Endothelial cell of umbilical vein (primary cell): ENCODE measurements at regions not wholly inside any gene's neighbourhood (a gene's known extent, or its start where the extent isn't known, plus 50 kb on each side); places are given as distances from the start of the nearest gene placed in this dataset.

Source experiments
- BruUV-seq: library from RNA; stranded (reverse); fragments of 400-500 nt; replicated peaks from 2 replicates; lab custom pipeline; 2021; lab: Mats Ljungman, UMichigan
- CTCF ChIA-PET: fragments of 300-600, 350-600 bp; sonication (Branson Sonifier 250); formaldehyde crosslinking; loops from one replicate; lab custom pipeline; 2021; ENCODE audit warnings: antibody characterized with exemption, inconsistent platforms; lab: Charles Lee
- POLR2A ChIA-PET: fragments of 300-600, 350-600 bp; sonication (Branson Sonifier 250); formaldehyde crosslinking; loops from one replicate; lab custom pipeline; 2021; ENCODE audit warnings: antibody characterized with exemption, inconsistent platforms; lab: Charles Lee
- DNase-seq: peaks from one replicate; pipeline ENCODE4 v3.0.0-alpha.2; 2011; ENCODE audit warnings: low read depth, low spot score
- FAIRE-seq: peaks from 2 replicates; lab custom pipeline; 2011; peaks lifted over from hg19 to GRCh38; lab: Jason Lieb, UNC
- H2AFZ ChIP-seq: 2 replicates; pipeline ENCODE4 v1.6.0; 2012; ENCODE audit warnings: low read depth, low read length, control low read depth, inconsistent platforms
- H3K27ac ChIP-seq: 2 replicates; pipeline ENCODE4 v1.5.1; 2011; ENCODE audit warnings: low read depth, mild to moderate bottlenecking, control low read depth, low read length, moderate library complexity; ENCODE audit not compliant: insufficient read depth
- H3K27me3 ChIP-seq, 2 experiments: 2 replicates each; pipeline versions ENCODE4 v1.6.0 to v1.6.1; 2011; ENCODE audit warnings: low read length in 2 of 2, mixed read lengths in 1 of 2; ENCODE audit not compliant: control insufficient read depth in 2 of 2, insufficient read depth in 2 of 2
- H3K36me3 ChIP-seq, 2 experiments: 2 replicates in 1 of 2; 3 replicates in 1 of 2; pipeline ENCODE4 v1.5.1; 2011; ENCODE audit warnings: low read length in 2 of 2, mild to moderate bottlenecking in 1 of 2, moderate library complexity in 1 of 2; ENCODE audit not compliant: control insufficient read depth in 2 of 2, insufficient read depth in 2 of 2; ENCODE audit errors: extremely low read depth in 1 of 2
- H3K4me1 ChIP-seq: 3 replicates; pipeline ENCODE4 v1.5.1; 2011; ENCODE audit warnings: mild to moderate bottlenecking, low read length; ENCODE audit not compliant: control insufficient read depth, insufficient read depth; ENCODE audit errors: extremely low read depth
- H3K4me2 ChIP-seq: 2 replicates; pipeline ENCODE4 v1.6.1; 2011; ENCODE audit warnings: low read length, control low read depth, mixed read lengths; ENCODE audit not compliant: insufficient read depth
- H3K4me3 ChIP-seq, 3 experiments: fragments of 200-600 bp in 1 of 3; sonication (generic), shearing (Covaris generic) in 1 of 3; replicated peaks in 1 of 3; 2 replicates each; pipeline ENCODE4 v1.5.1; 2011 to 2016; ENCODE audit warnings: control low read depth in 3 of 3, low read length in 3 of 3, mild to moderate bottlenecking in 2 of 3, inconsistent platforms in 1 of 3, low read depth in 1 of 3, moderate library complexity in 1 of 3; ENCODE audit not compliant: insufficient read depth in 1 of 3
- H3K79me2 ChIP-seq: 2 replicates; pipeline ENCODE4 v1.6.0; 2012; ENCODE audit warnings: low read length, inconsistent platforms; ENCODE audit not compliant: control insufficient read depth, insufficient read depth
- H3K9ac ChIP-seq: replicated peaks from 2 replicates; pipeline ENCODE3; 2011; ENCODE audit warnings: low read length, control low read depth; ENCODE audit not compliant: insufficient read depth; ENCODE audit errors: extremely low read depth
- H3K9me1 ChIP-seq: replicated peaks from 3 replicates; pipeline ENCODE4 v1.6.0; 2011; ENCODE audit warnings: mild to moderate bottlenecking, low read length; ENCODE audit not compliant: control insufficient read depth, insufficient read depth; ENCODE audit errors: extremely low read depth
- H3K9me3 ChIP-seq: replicated peaks from 2 replicates; pipeline ENCODE4 v1.5.1; 2012; ENCODE audit warnings: low read length, inconsistent platforms; ENCODE audit not compliant: control insufficient read depth, insufficient read depth
- H4K20me1 ChIP-seq: replicated peaks from 2 replicates; pipeline ENCODE3; 2011; ENCODE audit warnings: mild to moderate bottlenecking, low read length; ENCODE audit not compliant: control insufficient read depth, insufficient read depth; ENCODE audit errors: extremely low read depth
- EZH2 ChIP-seq: IDR thresholded peaks from 2 replicates; pipeline ENCODE4 v1.6.1; 2012; ENCODE audit warnings: borderline replicate concordance, low read depth, mild to moderate bottlenecking, moderate library complexity, low read length, inconsistent platforms; ENCODE audit not compliant: severe bottlenecking
- FOS ChIP-seq: IDR thresholded peaks from 2 replicates; pipeline ENCODE4 v1.6.1; 2011; ENCODE audit warnings: mild to moderate bottlenecking, low read length, moderate library complexity, borderline replicate concordance; ENCODE audit not compliant: insufficient read depth
- GATA2 ChIP-seq: IDR thresholded peaks from 2 replicates; pipeline ENCODE4 v1.7.0; 2011; ENCODE audit warnings: low read depth, mild to moderate bottlenecking, moderate library complexity, mixed read lengths, low read length; ENCODE audit not compliant: insufficient read length, insufficient read depth
- JUN ChIP-seq: IDR thresholded peaks from 2 replicates; pipeline ENCODE4 v1.6.1; 2011; ENCODE audit warnings: borderline replicate concordance, low read depth; ENCODE audit not compliant: insufficient read length, insufficient read depth
- MYC ChIP-seq: IDR thresholded peaks from one replicate; pipeline ENCODE4 v1.6.1; 2011; ENCODE audit warnings: mild to moderate bottlenecking, low read depth, low read length
- POLR2A ChIP-seq: IDR thresholded peaks from 2 replicates; pipeline ENCODE4 v1.6.1; 2012; ENCODE audit warnings: low read depth, mild to moderate bottlenecking, control low read depth, low read length
- POLR2AphosphoS5 ChIP-seq: IDR thresholded peaks from 2 replicates; pipeline ENCODE4 v1.6.1; 2012; ENCODE audit warnings: low read depth, mild to moderate bottlenecking, control low read depth, low read length, moderate library complexity; ENCODE audit not compliant: insufficient read depth
- dilution Hi-C: fragments of 300-500 bp; cut with MboI; formaldehyde crosslinking; loops from one replicate; pipeline ENCODE4 v1.15.0; 2019; ENCODE audit warnings: low sequenced_read_pairs; ENCODE audit not compliant: extremely low pct_ligation_motif_present
- intact Hi-C: fragments of 100-400 bp; cut with micrococcal nuclease; formaldehyde crosslinking; loops from one replicate; pipeline ENCODE4 v1.10.0; 2022
- TF ChIP-seq, protein P1 (sequence below), 2 donors: IDR thresholded peaks; 1 replicate in 1 of 2; 2 replicates in 1 of 2; pipeline ENCODE4 v1.5.1; 2011; ENCODE audit warnings: low read length in 2 of 2, mild to moderate bottlenecking in 2 of 2, moderate library complexity in 2 of 2, control low read depth in 1 of 2, inconsistent platforms in 1 of 2, low read depth in 1 of 2; ENCODE audit not compliant: insufficient read depth in 1 of 2; ENCODE audit errors: extremely low read depth in 1 of 2
- TF ChIP-seq, protein P2 (sequence below): IDR thresholded peaks from 2 replicates; pipeline ENCODE4 v1.6.1; 2011; ENCODE audit not compliant: insufficient read depth, insufficient read length

DNA sequence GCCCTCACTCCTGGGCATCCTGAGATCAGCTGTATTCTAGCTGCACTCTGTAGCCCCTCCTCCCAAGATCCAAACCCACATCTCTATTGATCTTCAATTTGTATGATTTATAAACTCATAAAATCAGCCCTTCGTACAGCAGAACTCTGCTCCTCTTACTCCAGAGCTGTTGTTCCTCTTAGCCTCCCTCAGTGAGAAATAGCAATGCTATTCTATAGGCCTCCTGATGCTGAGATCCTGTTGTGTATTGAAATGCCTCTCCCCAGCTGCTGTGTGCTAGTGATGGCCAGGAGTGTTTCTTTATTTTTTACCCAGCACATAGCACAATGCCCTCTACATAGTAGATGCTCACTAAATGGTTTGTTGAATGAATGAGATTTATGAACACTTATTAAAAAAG lies 320.5 kb upstream of the ADCY2 start:
- no peaks in the 10 kb centered on the region for H4K20me1 ChIP-seq
- TF ChIP-seq, protein P1, sequence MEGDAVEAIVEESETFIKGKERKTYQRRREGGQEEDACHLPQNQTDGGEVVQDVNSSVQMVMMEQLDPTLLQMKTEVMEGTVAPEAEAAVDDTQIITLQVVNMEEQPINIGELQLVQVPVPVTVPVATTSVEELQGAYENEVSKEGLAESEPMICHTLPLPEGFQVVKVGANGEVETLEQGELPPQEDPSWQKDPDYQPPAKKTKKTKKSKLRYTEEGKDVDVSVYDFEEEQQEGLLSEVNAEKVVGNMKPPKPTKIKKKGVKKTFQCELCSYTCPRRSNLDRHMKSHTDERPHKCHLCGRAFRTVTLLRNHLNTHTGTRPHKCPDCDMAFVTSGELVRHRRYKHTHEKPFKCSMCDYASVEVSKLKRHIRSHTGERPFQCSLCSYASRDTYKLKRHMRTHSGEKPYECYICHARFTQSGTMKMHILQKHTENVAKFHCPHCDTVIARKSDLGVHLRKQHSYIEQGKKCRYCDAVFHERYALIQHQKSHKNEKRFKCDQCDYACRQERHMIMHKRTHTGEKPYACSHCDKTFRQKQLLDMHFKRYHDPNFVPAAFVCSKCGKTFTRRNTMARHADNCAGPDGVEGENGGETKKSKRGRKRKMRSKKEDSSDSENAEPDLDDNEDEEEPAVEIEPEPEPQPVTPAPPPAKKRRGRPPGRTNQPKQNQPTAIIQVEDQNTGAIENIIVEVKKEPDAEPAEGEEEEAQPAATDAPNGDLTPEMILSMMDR (IDR thresholded peaks at IDR 0.05; ENCODE audit: extremely low read depth in 1 of 2, insufficient read depth in 1 of 2, low read depth in 1 of 2, low read length in 2 of 2), result no peak
- TF ChIP-seq EZH2 (no peak), FOS (no peak), JUN (no peak), POLR2AphosphoS5 (no peak), MYC (no peak), POLR2A (no peak), GATA2 (no peak)
- TF ChIP-seq, protein P2, sequence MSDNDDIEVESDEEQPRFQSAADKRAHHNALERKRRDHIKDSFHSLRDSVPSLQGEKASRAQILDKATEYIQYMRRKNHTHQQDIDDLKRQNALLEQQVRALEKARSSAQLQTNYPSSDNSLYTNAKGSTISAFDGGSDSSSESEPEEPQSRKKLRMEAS, result no peak
- no peak for DNase-seq
- H2AFZ ChIP-seq, result no peak overlapping the region
- H3K9me1 ChIP-seq, result no peaks in the 10 kb centered on the region
- H3K36me3 ChIP-seq, result no peaks in the 10 kb centered on the region
- H3K9ac ChIP-seq, result no peak overlapping the region
- no peak for FAIRE-seq
- H3K79me2 ChIP-seq, result no peaks in the 10 kb centered on the region
- BruUV-seq, result no TSS peak
- CTCF ChIA-PET, result no interaction called here
- H3K4me1 ChIP-seq, result peaks cover 7% of the 10 kb centered on the region
- POLR2A ChIA-PET, result no interaction called here
- no peaks in the 10 kb centered on the region for H3K27me3 ChIP-seq
- H3K27ac ChIP-seq, result no peak overlapping the region
- no peak overlapping the region for H3K4me2 ChIP-seq
- H3K4me3 ChIP-seq, result no peak overlapping the region
- dilution Hi-C loops (no loop called here), intact Hi-C loops (no loop called here)
- no peaks in the 10 kb centered on the region for H3K9me3 ChIP-seq
